Upper lobe of right lung (tissue), 1 donor: ENCODE measurements at regions not wholly inside any gene's neighbourhood (a gene's known extent, or its start where the extent isn't known, plus 50 kb on each side); places are given as distances from the start of the nearest gene placed in this dataset.

Experiments
- ATAC-seq: fragments of 200-7000 bp; cut with Tn5 transposase; one replicate; pipeline ENCODE4 v1.9.1; 2020; ENCODE audit warnings: mild to moderate bottlenecking, moderate library complexity
- DNase-seq: peaks from one replicate; pipeline ENCODE4 v3.0.0-alpha.2; 2020
- H3K27ac ChIP-seq: fragments of 200-600 bp; one replicate; pipeline ENCODE4 v1.8.0; 2022
- H3K27me3 ChIP-seq: fragments of 200-600 bp; one replicate; pipeline ENCODE4 v1.8.0; 2022; ENCODE audit warnings: mild to moderate bottlenecking
- H3K36me3 ChIP-seq: fragments of 200-600 bp; one replicate; pipeline ENCODE4 v1.8.0; 2022
- H3K4me1 ChIP-seq: fragments of 200-600 bp; one replicate; pipeline ENCODE4 v1.8.0; 2022
- H3K4me3 ChIP-seq: fragments of 200-600 bp; one replicate; pipeline ENCODE4 v1.8.0; 2022; ENCODE audit warnings: mild to moderate bottlenecking
- H3K9me3 ChIP-seq: fragments of 200-600 bp; one replicate; pipeline ENCODE4 v1.8.0; 2022
- intact Hi-C: fragments of 100-400 bp; cut with DNase I; formaldehyde crosslinking; loops from one replicate; pipeline ENCODE4 v1.11.0; 2022
- TF ChIP-seq, protein P1 (sequence below): fragments of 200-600 bp; IDR thresholded peaks from one replicate; pipeline ENCODE4 v1.8.0; 2022; ENCODE audit warnings: antibody characterized with exemption
- donor health status: DM: no; HTN: yes; CAD: no; lungs with severe emphysema.

DNA sequence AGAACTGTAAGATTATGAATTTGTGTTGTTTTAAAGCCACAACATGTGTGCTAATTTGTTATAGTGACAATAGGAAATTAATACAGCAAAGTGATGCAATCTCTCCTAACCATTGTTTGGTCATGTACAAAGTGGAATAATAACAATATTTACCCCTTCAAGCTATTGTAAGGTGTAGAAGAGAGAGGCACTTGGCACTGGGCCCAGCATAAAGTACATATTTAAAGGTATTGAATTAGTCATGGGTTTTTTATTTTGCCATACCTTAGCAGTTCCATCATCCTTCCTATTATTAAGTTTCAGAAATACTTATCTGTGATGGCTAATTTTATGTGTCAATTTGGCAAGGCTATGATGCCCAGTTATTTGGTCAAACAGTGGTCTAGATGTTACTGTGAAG is 322.4 kb upstream of the TSHZ2 start:
- TF ChIP-seq, protein P1, sequence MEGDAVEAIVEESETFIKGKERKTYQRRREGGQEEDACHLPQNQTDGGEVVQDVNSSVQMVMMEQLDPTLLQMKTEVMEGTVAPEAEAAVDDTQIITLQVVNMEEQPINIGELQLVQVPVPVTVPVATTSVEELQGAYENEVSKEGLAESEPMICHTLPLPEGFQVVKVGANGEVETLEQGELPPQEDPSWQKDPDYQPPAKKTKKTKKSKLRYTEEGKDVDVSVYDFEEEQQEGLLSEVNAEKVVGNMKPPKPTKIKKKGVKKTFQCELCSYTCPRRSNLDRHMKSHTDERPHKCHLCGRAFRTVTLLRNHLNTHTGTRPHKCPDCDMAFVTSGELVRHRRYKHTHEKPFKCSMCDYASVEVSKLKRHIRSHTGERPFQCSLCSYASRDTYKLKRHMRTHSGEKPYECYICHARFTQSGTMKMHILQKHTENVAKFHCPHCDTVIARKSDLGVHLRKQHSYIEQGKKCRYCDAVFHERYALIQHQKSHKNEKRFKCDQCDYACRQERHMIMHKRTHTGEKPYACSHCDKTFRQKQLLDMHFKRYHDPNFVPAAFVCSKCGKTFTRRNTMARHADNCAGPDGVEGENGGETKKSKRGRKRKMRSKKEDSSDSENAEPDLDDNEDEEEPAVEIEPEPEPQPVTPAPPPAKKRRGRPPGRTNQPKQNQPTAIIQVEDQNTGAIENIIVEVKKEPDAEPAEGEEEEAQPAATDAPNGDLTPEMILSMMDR: no peak

GRCh38 chr20:52645822-52646221 is 326.3 kb upstream of the TSHZ2 start:
- DNase-seq: no peak
- intact Hi-C loops: no loop called here
- ATAC-seq: no peak
- Histone ChIP-seq H3K4me1 (no peaks in the 10 kb centered on the region), H3K27me3 (no peaks in the 10 kb centered on the region), H3K4me3 (no peak overlapping the region), H3K36me3 (no peaks in the 10 kb centered on the region), H3K27ac (no peak overlapping the region), H3K9me3 (no peaks in the 10 kb centered on the region)
- TF ChIP-seq, protein P1: no peak

More for the DNA sequence above, 322.4 kb upstream of the TSHZ2 start:
- Histone ChIP-seq H3K27me3 (no peaks in the 10 kb centered on the region), H3K4me1 (peaks cover 4% of the 10 kb centered on the region), H3K4me3 (no peak overlapping the region), H3K27ac (no peak overlapping the region), H3K9me3 (no peaks in the 10 kb centered on the region), H3K36me3 (no peaks in the 10 kb centered on the region)
- intact Hi-C loops: no loop called here
- no peak for DNase-seq
- ATAC-seq: no peak

GRCh38 chr20:52643034-52643433 is 329.1 kb upstream of the TSHZ2 start:
- no peak overlapping the region for H3K4me3 ChIP-seq
- DNase-seq: no peak

DNA sequence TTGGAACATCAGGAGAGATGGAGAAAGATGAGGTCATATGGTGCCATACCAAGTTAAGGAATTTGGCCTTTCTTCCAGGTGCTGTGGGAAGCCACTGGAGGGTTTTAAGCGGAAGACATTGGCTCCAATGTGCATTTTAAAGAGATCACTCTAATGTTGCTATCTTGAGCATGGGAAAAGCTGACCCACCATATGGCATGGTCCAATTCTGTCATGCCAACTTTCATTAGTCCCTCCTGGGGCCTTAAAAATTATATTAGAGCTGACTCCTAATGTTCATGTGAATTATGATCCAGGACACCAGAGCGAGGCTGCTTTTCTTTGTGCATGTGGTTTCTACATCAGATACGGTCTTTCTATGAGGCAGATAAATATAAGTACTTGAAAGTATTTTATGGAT is 335.0 kb upstream of the TSHZ2 start:
- TF ChIP-seq, protein P1: no peak
- Histone ChIP-seq H3K36me3 (no peaks in the 10 kb centered on the region), H3K4me3 (no peak overlapping the region), H3K27ac (no peak overlapping the region), H3K27me3 (no peaks in the 10 kb centered on the region), H3K9me3 (no peaks in the 10 kb centered on the region), H3K4me1 (no peaks in the 10 kb centered on the region)
- DNase-seq: no peak
- intact Hi-C loops: no loop called here
- ATAC-seq: no peak

More at GRCh38 chr20:52643034-52643433, 329.1 kb upstream of the TSHZ2 start:
- no peaks in the 10 kb centered on the region for H3K9me3 ChIP-seq
- ATAC-seq: no peak
- no peaks in the 10 kb centered on the region for H3K27me3 ChIP-seq
- intact Hi-C loops: no loop called here
- no peak overlapping the region for H3K27ac ChIP-seq
- TF ChIP-seq, protein P1: no peak
- H3K36me3 ChIP-seq: no peaks in the 10 kb centered on the region
- no peaks in the 10 kb centered on the region for H3K4me1 ChIP-seq

- H3K4me1 ChIP-seq: no peaks in the 10 kb centered on the region
- TF ChIP-seq, protein P1: no peak
- H3K4me3 ChIP-seq: no peak overlapping the region
- DNase-seq (no peak), ATAC-seq (no peak)
- no peaks in the 10 kb centered on the region for H3K9me3 ChIP-seq
- H3K27ac ChIP-seq: no peak overlapping the region
- H3K36me3 ChIP-seq: no peaks in the 10 kb centered on the region
- H3K27me3 ChIP-seq: no peaks in the 10 kb centered on the region
- intact Hi-C loops: no loop called here
Observed at GRCh38 chr20:52631469-52631868, 340.7 kb upstream of the TSHZ2 start.

DNA sequence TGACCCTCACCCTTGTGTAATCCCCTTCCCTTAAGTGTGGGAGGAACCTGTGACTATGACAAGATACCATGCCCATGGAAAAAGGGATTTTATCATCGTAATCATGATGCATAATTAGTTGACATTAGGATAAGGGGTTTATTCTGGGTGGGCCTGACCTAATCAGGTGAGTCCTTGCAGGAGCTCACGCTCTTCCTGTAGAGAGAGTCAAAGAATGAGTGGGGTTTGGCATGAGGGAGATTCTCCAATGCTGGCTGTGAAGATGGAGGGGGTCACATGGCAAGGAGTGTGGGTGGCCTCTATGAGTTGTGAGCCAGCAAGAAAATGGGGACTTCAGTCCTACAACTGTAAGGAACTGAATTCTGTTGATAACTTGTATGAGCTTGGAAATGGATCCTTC is 342.0 kb upstream of the TSHZ2 start:
- Histone ChIP-seq H3K4me3 (no peak overlapping the region), H3K36me3 (no peaks in the 10 kb centered on the region), H3K9me3 (no peaks in the 10 kb centered on the region), H3K4me1 (no peaks in the 10 kb centered on the region), H3K27me3 (no peaks in the 10 kb centered on the region), H3K27ac (no peak overlapping the region)
- intact Hi-C loops: no loop called here
- ATAC-seq (no peak), DNase-seq (no peak)
- TF ChIP-seq, protein P1: no peak
